IMR-90 (cell line): ENCODE measurements at regions not wholly inside any gene's neighbourhood (a gene's known extent, or its start where the extent isn't known, plus 50 kb on each side); places are given as distances from the start of the nearest gene placed in this dataset.

Source experiments
- ATAC-seq: fragments of 200-7000 bp; cut with Tn5 transposase; 2 replicates; pipeline ENCODE4 v1.9.1; 2020; ENCODE audit warnings: low read depth, mild to moderate bottlenecking, moderate library complexity
- BruUV-seq: library from RNA; stranded (reverse); fragments of 400-500 nt; replicated peaks from 2 replicates; lab custom pipeline; 2021; lab: Mats Ljungman, UMichigan
- CTCF ChIA-PET: fragments of 300-600 bp; formaldehyde crosslinking; extraction: SDS; loops from one replicate; lab custom pipeline; 2021; ENCODE audit warnings: antibody characterized with exemption; lab: Yijun Ruan, JAX
- POLR2A ChIA-PET: fragments of 300-600 bp; sonication (Branson Sonifier 250); formaldehyde crosslinking; loops from one replicate; lab custom pipeline; 2022; ENCODE audit warnings: antibody characterized with exemption; ENCODE audit not compliant: unreplicated experiment; lab: Charles Lee
- DNase-seq: peaks from one replicate; pipeline ENCODE4 v3.0.0; 2013
- H2AFZ ChIP-seq: replicated peaks from 2 replicates; pipeline ENCODE3; 2013; ENCODE audit warnings: low read length, mild to moderate bottlenecking; ENCODE audit not compliant: poor library complexity
- H2AK5ac ChIP-seq: 2 replicates; pipeline ENCODE4 v1.6.1; 2013; ENCODE audit warnings: low read depth, low read length, inconsistent platforms
- H2AK9ac ChIP-seq: replicated peaks from 2 replicates; pipeline ENCODE3; 2013; ENCODE audit warnings: mild to moderate bottlenecking, low read depth, low read length, moderate library complexity; ENCODE audit not compliant: poor library complexity
- H2BK120ac ChIP-seq: 2 replicates; pipeline ENCODE4 v1.6.1; 2013; ENCODE audit warnings: low read depth, low read length, inconsistent platforms
- H2BK15ac ChIP-seq: 3 replicates; pipeline ENCODE4 v1.6.1; 2013; ENCODE audit warnings: low read depth, low read length, inconsistent platforms
- H2BK20ac ChIP-seq: 2 replicates; pipeline ENCODE4 v1.6.1; 2013; ENCODE audit warnings: low read depth, mild to moderate bottlenecking, inconsistent platforms, low read length, moderate library complexity
- H2BK5ac ChIP-seq: 2 replicates; pipeline ENCODE4 v1.6.1; 2013; ENCODE audit warnings: mild to moderate bottlenecking, low read depth, low read length, inconsistent platforms; ENCODE audit not compliant: poor library complexity, severe bottlenecking
- H3K14ac ChIP-seq: replicated peaks from 2 replicates; pipeline ENCODE4 v1.6.1; 2013; ENCODE audit warnings: low read depth, low read length, inconsistent platforms
- H3K18ac ChIP-seq: 2 replicates; pipeline ENCODE4 v1.6.1; 2013; ENCODE audit warnings: low read depth, low read length, control low read depth
- H3K23ac ChIP-seq: 2 replicates; pipeline ENCODE4 v1.6.1; 2013; ENCODE audit warnings: low read depth, low read length, inconsistent platforms
- H3K27ac ChIP-seq: 2 replicates; pipeline ENCODE4 v1.5.1; 2013; ENCODE audit warnings: mild to moderate bottlenecking, control low read depth, low read length; ENCODE audit not compliant: insufficient read depth
- H3K27me3 ChIP-seq: 2 replicates; pipeline ENCODE4 v1.6.1; 2013; ENCODE audit warnings: low read length; ENCODE audit not compliant: control insufficient read depth, insufficient read depth
- H3K36me3 ChIP-seq: 2 replicates; pipeline ENCODE4 v1.6.1; 2013; ENCODE audit warnings: low read length, mixed read lengths; ENCODE audit not compliant: control insufficient read depth, insufficient read depth
- H3K4ac ChIP-seq: 2 replicates; pipeline ENCODE4 v1.6.1; 2013; ENCODE audit warnings: low read depth, low read length, inconsistent platforms
- H3K4me1 ChIP-seq: 2 replicates; pipeline ENCODE4 v1.6.1; 2013; ENCODE audit warnings: low read length, mixed read lengths; ENCODE audit not compliant: control insufficient read depth, insufficient read depth
- H3K4me2 ChIP-seq: 2 replicates; pipeline ENCODE4 v1.6.1; 2013; ENCODE audit warnings: low read depth, mild to moderate bottlenecking, control low read depth, low read length, moderate library complexity
- H3K4me3 ChIP-seq: 2 replicates; pipeline ENCODE4 v1.5.1; 2013; ENCODE audit warnings: low read depth, mild to moderate bottlenecking, control low read depth, low read length, moderate library complexity; ENCODE audit not compliant: insufficient read depth
- H3K56ac ChIP-seq: 2 replicates; pipeline ENCODE4 v1.6.1; 2013; ENCODE audit warnings: low read length, inconsistent platforms; ENCODE audit not compliant: insufficient read depth; ENCODE audit errors: extremely low read depth
- H3K79me1 ChIP-seq, 2 experiments: 2 replicates each; pipeline ENCODE4 v1.6.1; 2013; ENCODE audit warnings: low read length in 2 of 2, inconsistent platforms in 1 of 2, low read depth in 1 of 2
- H3K9ac ChIP-seq: 2 replicates; pipeline ENCODE4 v1.6.1; 2013; ENCODE audit warnings: low read depth, low read length, control low read depth
- H3K9me1 ChIP-seq: 2 replicates; pipeline ENCODE4 v1.6.1; 2013; ENCODE audit warnings: low read length, inconsistent platforms; ENCODE audit not compliant: insufficient read depth
- H3K9me3 ChIP-seq: 2 replicates; pipeline ENCODE4 v1.6.1; 2013; ENCODE audit warnings: low read length; ENCODE audit not compliant: control insufficient read depth, insufficient read depth
- H4K20me1 ChIP-seq: 2 replicates; pipeline ENCODE4 v1.6.1; 2013; ENCODE audit warnings: low read length, inconsistent platforms; ENCODE audit not compliant: insufficient read depth
- H4K5ac ChIP-seq: 2 replicates; pipeline ENCODE4 v1.6.1; 2013; ENCODE audit warnings: mild to moderate bottlenecking, low read depth, low read length, control low read depth
- H4K8ac ChIP-seq, 2 experiments: 2 replicates each; pipeline ENCODE4 v1.6.1; 2013; ENCODE audit warnings: low read depth in 2 of 2, low read length in 2 of 2, control low read depth in 1 of 2, inconsistent platforms in 1 of 2
- H4K91ac ChIP-seq: 2 replicates; pipeline ENCODE4 v1.6.1; 2013; ENCODE audit warnings: low read depth, low read length, inconsistent platforms; ENCODE audit not compliant: insufficient read depth
- BHLHE40 ChIP-seq: fragments of 150-350 bp; IDR thresholded peaks from 2 replicates; pipeline ENCODE4 v1.6.1; 2016; ENCODE audit warnings: mild to moderate bottlenecking, low read depth, low read length
- CEBPB ChIP-seq: IDR thresholded peaks from 2 replicates; pipeline ENCODE4 v1.6.1; 2012; ENCODE audit warnings: low read depth, low read length, improper control_type of control experiment
- CHD1 ChIP-seq: IDR thresholded peaks from 2 replicates; pipeline ENCODE4 v1.6.1; 2012; ENCODE audit warnings: low read depth, low read length, improper control_type of control experiment
- ELK1 ChIP-seq: fragments of 150-350 bp; IDR thresholded peaks from 2 replicates; pipeline ENCODE4 v1.6.1; 2016; ENCODE audit warnings: low read depth, mild to moderate bottlenecking, low read length, moderate library complexity, borderline replicate concordance
- FOS ChIP-seq: fragments of 150-350 bp; IDR thresholded peaks from 2 replicates; pipeline ENCODE4 v1.6.1; 2016; ENCODE audit warnings: low read depth, low read length
- MAFK ChIP-seq: IDR thresholded peaks from 2 replicates; pipeline ENCODE4 v1.6.1; 2012; ENCODE audit warnings: low read depth, low read length, improper control_type of control experiment
- MAZ ChIP-seq: IDR thresholded peaks from 2 replicates; pipeline ENCODE4 v1.6.1; 2012; ENCODE audit warnings: low read depth, mild to moderate bottlenecking, low read length, improper control_type of control experiment, moderate library complexity, borderline replicate concordance
- MXI1 ChIP-seq: IDR thresholded peaks from 2 replicates; pipeline ENCODE4 v1.6.1; 2012; ENCODE audit warnings: low read depth, mild to moderate bottlenecking, low read length, moderate library complexity, borderline replicate concordance
- NFE2L2 ChIP-seq: fragments of 150-350 bp; IDR thresholded peaks from 2 replicates; pipeline ENCODE4 v1.6.1; 2016; ENCODE audit warnings: low read depth, mild to moderate bottlenecking, low read length
- POLR2A ChIP-seq: IDR thresholded peaks from 2 replicates; pipeline ENCODE4 v1.6.1; 2012; ENCODE audit warnings: mild to moderate bottlenecking, low read depth, low read length
- RAD21 ChIP-seq: IDR thresholded peaks from 2 replicates; pipeline ENCODE4 v1.6.1; 2012; ENCODE audit warnings: low read length, improper control_type of control experiment
- RCOR1 ChIP-seq: IDR thresholded peaks from 2 replicates; pipeline ENCODE4 v1.6.1; 2012; ENCODE audit warnings: mild to moderate bottlenecking, low read length, improper control_type of control experiment; ENCODE audit not compliant: insufficient replicate concordance
- RFX5 ChIP-seq: IDR thresholded peaks from 2 replicates; pipeline ENCODE4 v1.8.0; 2012; ENCODE audit warnings: low read depth, mild to moderate bottlenecking, low read length, moderate library complexity
- SMC3 ChIP-seq: fragments of 150-350 bp; IDR thresholded peaks from 2 replicates; pipeline ENCODE4 v1.6.1; 2016; ENCODE audit warnings: low read depth, mild to moderate bottlenecking, antibody characterized with exemption, low read length, moderate library complexity
- USF2 ChIP-seq: fragments of 150-350 bp; IDR thresholded peaks from 2 replicates; pipeline ENCODE4 v1.6.1; 2017; ENCODE audit warnings: mild to moderate bottlenecking, antibody characterized with exemption, low read length, low read depth
- WGBS, 2 experiments: methylation state at CpG; one replicate each; pipeline versions ENCODE4 v1.1.5 to v1.1.7; 2013; ENCODE audit warnings: missing lambda C conversion rate in 2 of 2; ENCODE audit not compliant: insufficient read length in 1 of 2; ENCODE audit errors: extremely low coverage in 2 of 2; 5-methylcytosine and 5-hydroxymethylcytosine counted together
- dilution Hi-C: fragments of 300-500 bp; cut with HindIII; formaldehyde crosslinking; loops from one replicate; pipeline ENCODE4 v1.14.3; 2018; ENCODE audit warnings: low sequenced_read_pairs; ENCODE audit not compliant: unreplicated experiment
- in situ Hi-C: fragments of 300-500 bp; cut with MboI; formaldehyde crosslinking; loops from 3 replicates; pipeline ENCODE4 v1.14.3; 2019; ENCODE audit warnings: low sequenced_read_pairs, inconsistent platforms, mixed read lengths
- intact Hi-C: fragments of 100-400 bp; cut with micrococcal nuclease; formaldehyde crosslinking; loops from 2 replicates; pipeline ENCODE4 v1.10.0; 2022
- TF ChIP-seq, protein P1 (sequence below): conservative IDR thresholded peaks from 2 replicates; pipeline ENCODE4 v1.5.1; 2012; ENCODE audit warnings: mild to moderate bottlenecking, low read depth, low read length, improper control_type of control experiment

DNA sequence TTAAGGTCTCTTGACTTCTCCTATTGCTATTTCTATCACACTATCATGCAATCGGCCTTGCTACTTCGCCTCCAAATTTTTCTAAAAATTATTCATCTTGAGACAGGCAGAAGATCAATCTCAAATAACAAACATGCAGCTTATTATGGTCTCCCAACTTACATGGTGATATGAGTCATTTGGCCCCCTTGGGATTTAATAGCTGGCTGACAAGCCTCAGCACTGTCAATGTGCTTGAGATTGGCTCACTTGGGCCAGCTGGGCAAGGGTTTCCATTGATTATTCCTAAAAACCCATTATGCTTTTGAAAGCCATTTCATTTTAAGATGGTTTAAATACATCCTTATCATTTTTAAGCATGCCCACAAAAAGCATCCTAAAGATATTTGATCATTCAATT lies 224.5 kb upstream of the NFIA start:
- Histone ChIP-seq H3K9me1 (no peaks in the 10 kb centered on the region), H2BK20ac (no peak overlapping the region), H2BK15ac (no peak overlapping the region), H4K5ac (no peak overlapping the region), H3K4me3 (no peak overlapping the region), H4K20me1 (no peaks in the 10 kb centered on the region), H4K91ac (no peak overlapping the region), H3K56ac (no peak overlapping the region), H2AK9ac (no peak overlapping the region), H3K4me2 (no peak overlapping the region), H3K18ac (no peak overlapping the region), H4K8ac (no peak overlapping the region), H2BK120ac (no peak overlapping the region), H3K9ac (no peak overlapping the region), H3K79me1 (no peaks in the 10 kb centered on the region), H2AFZ (no peak overlapping the region), H3K27me3 (no peaks in the 10 kb centered on the region), H3K4ac (no peak overlapping the region), H3K23ac (no peak overlapping the region), H2AK5ac (no peak overlapping the region), H3K36me3 (no peaks in the 10 kb centered on the region), H3K9me3 (no peaks in the 10 kb centered on the region), H3K14ac (no peak overlapping the region), H2BK5ac (no peak overlapping the region), H3K4me1 (no peaks in the 10 kb centered on the region), H3K27ac (no peak overlapping the region)
- ChIA-PET CTCF (no interaction called here), POLR2A (no interaction called here)
- dilution Hi-C loops = no loop called here
- in situ Hi-C loops = loop anchor here (25.0 kb wide), 1 partner anchor 1004 kb away; no protein-coding TSS in a partner anchor
- DNase-seq (no peak), ATAC-seq (no peak)
- intact Hi-C loops = no loop called here
- no CpG with 5 or more reads among the region's 2 CpGs for WGBS, 2 experiments
- no TSS peak for BruUV-seq
- TF ChIP-seq RFX5 (no peak), FOS (no peak), MAFK (no peak), MXI1 (no peak), CHD1 (no peak), CEBPB (no peak), NFE2L2 (no peak), POLR2A (no peak), RAD21 (no peak), BHLHE40 (no peak), RCOR1 (no peak), USF2 (no peak), SMC3 (no peak), ELK1 (no peak), MAZ (no peak)
- TF ChIP-seq, protein P1, sequence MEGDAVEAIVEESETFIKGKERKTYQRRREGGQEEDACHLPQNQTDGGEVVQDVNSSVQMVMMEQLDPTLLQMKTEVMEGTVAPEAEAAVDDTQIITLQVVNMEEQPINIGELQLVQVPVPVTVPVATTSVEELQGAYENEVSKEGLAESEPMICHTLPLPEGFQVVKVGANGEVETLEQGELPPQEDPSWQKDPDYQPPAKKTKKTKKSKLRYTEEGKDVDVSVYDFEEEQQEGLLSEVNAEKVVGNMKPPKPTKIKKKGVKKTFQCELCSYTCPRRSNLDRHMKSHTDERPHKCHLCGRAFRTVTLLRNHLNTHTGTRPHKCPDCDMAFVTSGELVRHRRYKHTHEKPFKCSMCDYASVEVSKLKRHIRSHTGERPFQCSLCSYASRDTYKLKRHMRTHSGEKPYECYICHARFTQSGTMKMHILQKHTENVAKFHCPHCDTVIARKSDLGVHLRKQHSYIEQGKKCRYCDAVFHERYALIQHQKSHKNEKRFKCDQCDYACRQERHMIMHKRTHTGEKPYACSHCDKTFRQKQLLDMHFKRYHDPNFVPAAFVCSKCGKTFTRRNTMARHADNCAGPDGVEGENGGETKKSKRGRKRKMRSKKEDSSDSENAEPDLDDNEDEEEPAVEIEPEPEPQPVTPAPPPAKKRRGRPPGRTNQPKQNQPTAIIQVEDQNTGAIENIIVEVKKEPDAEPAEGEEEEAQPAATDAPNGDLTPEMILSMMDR = no peak
